T1000 (cell line): ENCODE measurements at regions not wholly inside any gene's neighbourhood (a gene's known extent, or its start where the extent isn't known, plus 50 kb on each side); places are given as distances from the start of the nearest gene placed in this dataset.
A peak's percentile ranks its signal among the peaks of the same experiment; 100 is the strongest.

ENCODE experiments used
- DNase-seq: peaks from one replicate; lab custom pipeline; 2025; ENCODE audit warnings: mixed read lengths; lab: John Stamatoyannopoulos, UW

DNA sequence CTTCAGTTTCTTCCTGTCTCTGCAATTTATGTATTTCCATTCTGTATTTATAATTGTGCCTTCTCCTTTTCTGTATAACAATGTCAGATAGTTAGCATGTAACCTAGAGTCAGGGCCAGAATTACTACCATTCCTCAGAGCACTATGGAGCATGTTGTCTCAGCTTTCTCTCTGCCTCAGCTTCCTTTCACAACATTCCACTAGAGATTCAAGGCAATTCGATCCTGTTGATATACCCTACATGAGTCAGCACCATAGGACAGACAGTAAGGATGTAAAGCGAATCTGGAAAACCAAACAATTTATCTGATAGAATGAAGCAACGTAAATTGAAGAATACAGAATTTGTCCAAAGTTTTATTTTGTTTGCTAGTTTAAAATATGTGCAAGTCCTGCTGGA, 728.3 kb upstream of the SEMA6A start:
- DNase-seq, result no peak

- DNase-seq, result no peak
These were observed 727.9 kb upstream of the SEMA6A start for GRCh38 chr5:117302473-117302872.

DNA sequence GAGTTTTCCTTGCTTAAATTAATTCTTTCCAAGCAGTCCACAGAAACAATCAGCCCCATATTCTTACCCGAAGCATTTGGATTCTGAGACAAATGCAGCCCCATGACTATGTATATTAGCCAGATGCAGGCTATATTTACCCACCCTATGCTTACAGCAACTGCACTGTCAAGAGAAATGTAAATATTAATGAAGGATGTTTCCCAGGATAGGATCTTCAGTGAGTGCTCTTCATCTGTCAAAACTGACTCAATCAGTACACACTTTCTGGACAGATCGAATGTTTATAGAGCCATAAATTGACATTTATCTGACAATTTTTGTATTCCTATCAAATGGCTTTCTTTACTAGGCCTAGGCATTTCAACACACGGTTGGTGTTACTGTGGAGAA, 725.3 kb upstream of the SEMA6A start:
- DNase-seq, result no peak

DNA sequence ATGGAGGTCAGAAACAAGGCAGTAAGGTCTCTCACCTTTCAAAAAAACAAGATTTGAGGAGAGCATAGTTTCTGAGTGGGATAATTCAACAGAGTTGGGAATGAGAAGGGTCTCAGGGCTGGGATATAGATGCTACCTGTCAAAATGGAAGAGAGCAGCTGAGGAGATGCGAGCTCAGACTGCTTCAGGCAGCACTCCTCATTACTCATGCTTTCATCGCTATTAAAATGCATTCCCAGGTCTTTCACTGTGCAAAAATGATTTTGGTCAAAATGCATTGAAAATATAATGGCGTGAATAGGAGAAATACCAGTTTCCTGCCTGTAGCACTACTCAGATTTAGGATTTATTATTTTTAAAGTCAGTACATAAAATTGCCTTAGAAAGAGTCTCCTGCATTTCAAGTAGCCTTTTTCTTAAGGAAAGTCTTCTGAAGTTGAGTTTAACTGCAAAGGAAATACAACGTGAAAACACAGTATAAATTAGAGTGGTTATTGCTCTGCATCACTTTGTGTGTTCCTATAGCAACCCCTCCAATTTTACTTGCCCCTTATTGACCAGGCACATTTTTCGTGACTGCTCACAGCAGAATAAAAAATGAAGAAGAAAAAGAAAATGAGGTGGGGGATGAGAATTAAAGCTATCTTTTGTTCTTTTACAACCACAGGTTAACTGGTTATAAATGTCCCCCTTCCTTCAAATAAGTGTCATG, 724.8 kb upstream of the SEMA6A start:
- no peak for DNase-seq

GRCh38 chr5:117296872-117297271, 722.2 kb upstream of the SEMA6A start:
- DNase-seq, result no peak

GRCh38 chr5:117295941-117296340, 721.3 kb upstream of the SEMA6A start:
- no peak for DNase-seq

GRCh38 chr5:117286813-117287212, 712.2 kb upstream of the SEMA6A start:
- no peak for DNase-seq

- DNase-seq, result no peak
These were observed 697.0 kb upstream of the SEMA6A start for GRCh38 chr5:117271656-117272055.

- DNase-seq, result no peak
These were observed 691.7 kb upstream of the SEMA6A start for GRCh38 chr5:117266280-117266679.

DNA sequence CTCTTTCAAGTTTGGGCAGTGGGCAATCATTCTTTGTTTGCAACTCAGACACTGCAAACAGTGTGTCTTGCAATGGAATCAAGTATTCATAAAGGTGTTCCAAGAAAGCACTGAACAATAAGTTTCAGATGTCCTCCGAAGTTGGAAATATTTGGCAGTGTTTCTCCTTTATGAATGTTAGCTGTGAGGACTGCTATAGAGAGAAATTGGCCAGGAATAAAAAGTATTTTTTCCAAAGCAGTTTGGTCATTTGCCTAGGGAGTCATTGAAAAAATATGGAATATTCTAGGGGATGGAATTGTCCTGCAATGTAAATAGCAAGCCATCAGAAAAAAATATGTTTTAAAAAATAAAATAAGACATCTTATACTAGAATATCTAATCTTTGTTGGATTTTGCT, 688.6 kb upstream of the SEMA6A start:
- DNase-seq, result no peak

DNA sequence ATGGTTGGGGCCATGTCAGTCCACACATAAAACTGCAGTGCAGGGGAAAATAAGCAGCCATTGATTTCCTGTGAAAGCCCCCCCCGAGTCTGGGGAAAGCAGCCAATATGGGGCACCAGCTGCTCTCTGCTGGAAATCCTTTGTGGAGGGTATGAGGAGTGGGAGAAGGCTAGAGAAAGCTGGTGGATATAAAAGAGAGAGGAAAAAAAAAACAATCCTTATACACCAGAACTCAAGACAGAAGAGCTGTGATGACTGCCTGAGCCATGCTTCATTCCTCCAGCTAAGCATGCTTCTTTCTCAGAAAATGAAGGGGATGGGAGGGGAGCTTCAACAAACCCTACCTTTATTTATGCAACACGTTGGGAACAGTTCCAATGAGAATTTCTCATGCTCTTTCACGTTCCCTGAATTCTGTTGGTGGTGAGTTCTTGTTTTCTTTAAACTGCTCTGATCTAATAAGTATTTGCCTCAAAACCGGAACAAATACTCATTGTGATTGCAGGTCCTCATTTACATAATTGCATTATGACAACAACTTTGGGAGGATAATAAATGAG, 688.0 kb upstream of the SEMA6A start:
- no peak for DNase-seq

DNA sequence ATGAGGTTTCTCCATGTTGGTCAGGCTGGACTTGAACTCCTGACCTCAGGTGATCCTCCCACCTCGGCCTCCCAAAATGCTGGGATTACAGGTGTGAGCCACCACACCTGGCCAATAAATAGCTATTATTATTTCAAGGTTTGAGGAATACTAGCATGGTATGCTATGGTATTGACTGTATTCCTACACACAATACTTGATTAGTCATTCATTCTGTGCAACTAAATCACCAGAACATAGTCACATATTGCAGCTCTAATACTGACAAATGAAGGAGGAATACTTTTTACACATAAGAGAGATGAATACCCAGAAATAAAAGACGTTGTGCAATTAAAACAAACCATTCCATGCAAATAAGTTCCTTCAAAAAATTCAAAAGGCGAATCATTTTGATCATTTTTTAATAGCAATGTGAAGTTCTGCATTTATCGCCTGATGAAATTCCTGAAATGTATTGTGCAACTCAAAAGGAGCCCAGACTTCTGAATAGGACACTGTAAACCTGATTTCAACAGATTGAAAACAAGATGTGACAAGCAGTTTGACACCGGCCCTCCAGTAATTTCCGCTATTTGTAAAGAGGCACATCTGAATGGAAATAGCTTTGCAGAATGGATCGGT, 687.4 kb upstream of the SEMA6A start:
- DNase-seq, result no peak

GRCh38 chr5:117255211-117256027, 680.8 kb upstream of the SEMA6A start:
- DNase-seq, result no peak

- DNase-seq, result no peak
These were observed 677.9 kb upstream of the SEMA6A start for GRCh38 chr5:117252566-117252965.

GRCh38 chr5:117249086-117249815, 674.6 kb upstream of the SEMA6A start:
- no peak for DNase-seq

GRCh38 chr5:117246424-117246823, 671.8 kb upstream of the SEMA6A start:
- no peak for DNase-seq

DNA sequence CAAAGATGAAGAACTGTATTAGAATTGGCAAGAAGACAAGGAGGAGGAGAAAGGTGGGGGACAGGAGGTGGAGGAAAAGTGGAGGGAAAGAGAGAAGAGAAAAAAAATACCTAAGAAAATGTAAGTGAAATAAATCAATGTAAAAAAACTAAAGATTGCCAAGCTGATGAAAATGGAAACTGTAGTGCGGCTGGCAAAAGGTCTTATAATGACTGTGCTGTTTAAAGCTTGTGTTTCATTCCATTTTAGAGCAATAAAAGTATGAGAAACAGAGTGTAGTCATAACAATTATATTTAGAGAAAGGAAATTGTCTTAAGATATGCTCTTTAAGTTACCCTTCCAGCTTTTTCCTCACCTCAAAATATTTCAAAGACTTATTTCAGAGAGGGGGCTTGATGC, 670.5 kb upstream of the SEMA6A start:
- DNase-seq, result no peak

- DNase-seq, result no peak
These were observed 667.4 kb upstream of the SEMA6A start for GRCh38 chr5:117242028-117242427.

DNA sequence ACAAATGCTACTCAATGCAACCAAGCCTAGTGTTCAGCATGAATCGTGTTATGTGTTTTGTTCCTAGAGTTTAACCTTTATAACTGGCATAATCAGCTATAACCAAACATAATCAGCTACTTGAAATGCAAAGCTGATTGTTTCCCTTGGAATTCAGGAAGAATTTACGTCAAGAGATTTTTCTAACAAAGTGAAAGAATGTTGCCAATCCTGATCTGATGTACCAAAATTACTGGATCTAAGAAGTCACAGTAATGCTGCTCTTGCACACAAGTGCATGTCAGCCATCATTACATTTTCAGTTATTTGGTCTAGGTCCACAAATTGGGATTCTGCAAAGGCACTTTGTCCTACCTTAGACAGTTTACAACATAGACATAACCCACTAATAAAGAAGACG, 662.3 kb upstream of the SEMA6A start:
- no peak for DNase-seq

- no peak for DNase-seq
These were observed 661.2 kb upstream of the SEMA6A start for GRCh38 chr5:117235786-117236185.

DNA sequence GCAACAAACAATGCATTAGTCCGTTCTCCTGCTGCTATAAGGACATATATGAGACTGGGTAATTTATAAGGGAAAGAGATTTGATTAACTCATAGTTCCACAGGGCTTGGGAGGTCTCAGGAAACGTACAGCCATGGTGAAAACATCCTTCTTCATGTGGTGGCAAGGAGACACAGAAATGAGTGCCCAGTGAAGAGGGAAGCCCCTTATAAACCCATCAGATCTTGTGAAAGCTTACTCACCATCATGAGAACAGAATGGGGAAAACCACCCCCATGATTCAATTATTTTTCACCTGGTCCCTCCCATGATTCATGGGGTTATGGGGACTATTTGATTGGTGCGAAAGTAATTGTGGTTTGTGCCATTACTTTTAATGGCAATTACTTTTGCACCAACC, 655.8 kb upstream of the SEMA6A start:
- no peak for DNase-seq

DNA sequence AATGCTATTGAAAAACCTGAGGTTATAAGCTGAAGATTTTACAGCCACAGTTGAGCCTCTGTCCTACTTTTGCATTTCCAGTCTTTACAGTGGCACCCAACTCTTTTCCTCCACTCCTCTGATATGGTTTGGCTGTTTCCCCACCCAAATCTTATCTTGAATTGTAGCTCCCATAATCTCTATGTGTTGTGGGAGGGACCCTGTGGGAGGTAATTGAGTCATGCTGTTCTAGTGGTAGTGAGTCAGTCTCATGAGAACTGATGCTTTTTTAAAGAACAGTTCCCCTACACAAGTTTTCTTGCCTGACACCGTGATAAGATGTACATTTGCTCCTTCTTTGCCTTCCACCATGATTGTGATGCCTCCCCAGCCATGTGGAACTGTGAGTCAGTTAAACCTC, 646.1 kb upstream of the SEMA6A start:
- peak; percentile 1 for DNase-seq
